ENCODE measurements at regions not wholly inside any gene's neighbourhood (a gene's known extent, or its start where the extent isn't known, plus 50 kb on each side); places are given as distances from the start of the nearest gene placed in this dataset.

- Histone ChIP-seq H3K27me3 (ENCODE audit: control insufficient read depth, insufficient read depth, low read length) (peaks cover 14% of the 10 kb centered on the region), H3K56ac (ENCODE audit: extremely low read depth, insufficient read depth, low read length) (no peak overlapping the region), H3K9ac (ENCODE audit: low read depth, low read length) (no peak overlapping the region), H3K27ac (ENCODE audit: insufficient read depth, low read length) (no peak overlapping the region), H3K4me1 (ENCODE audit: control insufficient read depth, insufficient read depth, low read length) (no peaks in the 10 kb centered on the region; the same call in 1 of the 2 replicates), H3K18ac (ENCODE audit: low read depth, low read length) (no peak overlapping the region), H3K4me3 (ENCODE audit: insufficient read depth, low read depth, low read length) (no peak overlapping the region), H3K9me3 (ENCODE audit: control insufficient read depth, insufficient read depth, low read length) (no peaks in the 10 kb centered on the region), H4K8ac (ENCODE audit: low read depth in 2 of 2, low read length in 2 of 2) (no peak overlapping the region), H4K5ac (ENCODE audit: low read depth, low read length) (no peak overlapping the region), H3K14ac (replicated peaks; ENCODE audit: low read depth, low read length) (no peak overlapping the region), H3K9me1 (ENCODE audit: insufficient read depth, low read length) (no peaks in the 10 kb centered on the region), H3K36me3 (ENCODE audit: control insufficient read depth, insufficient read depth, low read length) (no peaks in the 10 kb centered on the region), H3K4me2 (ENCODE audit: low read depth, low read length) (no peak overlapping the region), H2AFZ (replicated peaks; ENCODE audit: low read length, poor library complexity) (no peak overlapping the region), H2BK15ac (ENCODE audit: low read depth, low read length) (no peak overlapping the region), H4K20me1 (ENCODE audit: insufficient read depth, low read length) (no peaks in the 10 kb centered on the region), H3K79me1 (ENCODE audit: low read depth in 1 of 2, low read length in 2 of 2) (no peaks in the 10 kb centered on the region), H2BK20ac (ENCODE audit: low read depth, low read length) (no peak overlapping the region), H3K23ac (ENCODE audit: low read depth, low read length) (no peak overlapping the region), H2BK120ac (ENCODE audit: low read depth, low read length) (no peak overlapping the region), H2AK9ac (replicated peaks; ENCODE audit: low read depth, low read length, poor library complexity) (no peak overlapping the region), H2BK5ac (ENCODE audit: low read depth, low read length, poor library complexity, severe bottlenecking) (no peak overlapping the region), H3K4ac (ENCODE audit: low read depth, low read length) (no peak overlapping the region), H2AK5ac (ENCODE audit: low read depth, low read length) (no peak overlapping the region), H4K91ac (ENCODE audit: insufficient read depth, low read depth, low read length) (no peak overlapping the region)
- dilution Hi-C loops (cut with HindIII; ENCODE audit: low sequenced_read_pairs, unreplicated experiment) (no loop called here), intact Hi-C loops (cut with micrococcal nuclease) (no loop called here), in situ Hi-C loops (cut with MboI; ENCODE audit: low sequenced_read_pairs) (no loop called here)
- ATAC-seq (ENCODE audit: low read depth) (no peak), DNase-seq (no peak)
- WGBS, 2 experiments (ENCODE audit: extremely low coverage in 2 of 2, insufficient read length in 1 of 2), result 20% methylated on average over 1 of the region's 1 CpG; no CpG with 5 or more reads in 1 of the 2 experiments
- no TSS peak for BruUV-seq (replicated peaks)
- TF ChIP-seq MAZ (IDR thresholded peaks at IDR 0.05; ENCODE audit: borderline replicate concordance, low read depth, low read length) (no peak), MAFK (IDR thresholded peaks at IDR 0.05; ENCODE audit: low read depth, low read length) (no peak), CHD1 (IDR thresholded peaks at IDR 0.05; ENCODE audit: low read depth, low read length) (no peak), MXI1 (IDR thresholded peaks at IDR 0.05; ENCODE audit: borderline replicate concordance, low read depth, low read length) (no peak), POLR2A (IDR thresholded peaks at IDR 0.05; ENCODE audit: low read depth, low read length) (no peak)
- CTCF ChIA-PET, result no interaction called here
- POLR2A ChIA-PET (ENCODE audit: unreplicated experiment), result no interaction called here
Measured at GRCh38 chr3:139227165-139227564, 116.7 kb upstream of the MRPS22 start.

Measured in IMR-90 (cell line).